22Rv1 (cell line): ENCODE measurements at regions not wholly inside any gene's neighbourhood (a gene's known extent, or its start where the extent isn't known, plus 50 kb on each side); places are given as distances from the start of the nearest gene placed in this dataset.

Experiments
- ZFX ChIP-seq: fragments of 450-650 bp; IDR thresholded peaks from 2 replicates; pipeline ENCODE4 v1.6.1; 2017; ENCODE audit warnings: antibody characterized with exemption, borderline replicate concordance
- TF ChIP-seq, protein P1 (sequence below): fragments of 450-650 bp; IDR thresholded peaks from 2 replicates; pipeline ENCODE4 v1.5.1; 2017; ENCODE audit warnings: mild to moderate bottlenecking

DNA sequence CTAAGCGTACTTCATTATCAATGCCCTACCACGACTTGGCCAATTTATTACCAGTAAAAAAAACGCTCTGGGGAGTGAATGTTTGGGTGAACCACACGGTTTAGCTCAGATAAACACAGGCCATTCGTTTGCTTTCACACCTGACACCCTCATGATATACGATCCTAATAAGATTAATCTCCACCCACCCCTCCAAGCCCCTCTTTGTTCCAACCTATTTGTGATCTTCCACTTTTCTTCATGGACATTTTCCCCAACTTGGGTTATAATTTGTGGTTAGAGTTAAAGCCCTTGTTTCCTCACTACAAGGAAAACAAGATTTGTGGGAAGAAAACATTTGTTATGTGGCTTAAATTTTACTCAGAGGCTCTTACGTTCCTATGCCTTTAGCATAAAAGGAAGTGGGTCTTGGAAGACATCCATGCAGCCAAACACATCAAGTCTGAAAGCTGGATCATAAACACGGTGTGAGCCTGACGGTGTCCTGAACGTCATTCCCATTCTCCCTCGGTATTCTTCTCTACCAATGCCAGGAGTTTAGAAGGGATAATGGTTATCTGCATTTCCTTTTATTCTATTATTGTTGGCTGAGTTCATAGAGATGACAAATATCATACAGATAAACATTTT lies 518.9 kb downstream of the NR2F2 start:
- TF ChIP-seq, protein P1, sequence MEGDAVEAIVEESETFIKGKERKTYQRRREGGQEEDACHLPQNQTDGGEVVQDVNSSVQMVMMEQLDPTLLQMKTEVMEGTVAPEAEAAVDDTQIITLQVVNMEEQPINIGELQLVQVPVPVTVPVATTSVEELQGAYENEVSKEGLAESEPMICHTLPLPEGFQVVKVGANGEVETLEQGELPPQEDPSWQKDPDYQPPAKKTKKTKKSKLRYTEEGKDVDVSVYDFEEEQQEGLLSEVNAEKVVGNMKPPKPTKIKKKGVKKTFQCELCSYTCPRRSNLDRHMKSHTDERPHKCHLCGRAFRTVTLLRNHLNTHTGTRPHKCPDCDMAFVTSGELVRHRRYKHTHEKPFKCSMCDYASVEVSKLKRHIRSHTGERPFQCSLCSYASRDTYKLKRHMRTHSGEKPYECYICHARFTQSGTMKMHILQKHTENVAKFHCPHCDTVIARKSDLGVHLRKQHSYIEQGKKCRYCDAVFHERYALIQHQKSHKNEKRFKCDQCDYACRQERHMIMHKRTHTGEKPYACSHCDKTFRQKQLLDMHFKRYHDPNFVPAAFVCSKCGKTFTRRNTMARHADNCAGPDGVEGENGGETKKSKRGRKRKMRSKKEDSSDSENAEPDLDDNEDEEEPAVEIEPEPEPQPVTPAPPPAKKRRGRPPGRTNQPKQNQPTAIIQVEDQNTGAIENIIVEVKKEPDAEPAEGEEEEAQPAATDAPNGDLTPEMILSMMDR: no peak
- no peak for TF ChIP-seq ZFX
